IMR-90 (cell line): ENCODE measurements at regions not wholly inside any gene's neighbourhood (a gene's known extent, or its start where the extent isn't known, plus 50 kb on each side); places are given as distances from the start of the nearest gene placed in this dataset.

Source experiments
- ATAC-seq: fragments of 200-7000 bp; cut with Tn5 transposase; 2 replicates; pipeline ENCODE4 v1.9.1; 2020; ENCODE audit warnings: low read depth, mild to moderate bottlenecking, moderate library complexity
- BruUV-seq: library from RNA; stranded (reverse); fragments of 400-500 nt; replicated peaks from 2 replicates; lab custom pipeline; 2021; lab: Mats Ljungman, UMichigan
- CTCF ChIA-PET: fragments of 300-600 bp; formaldehyde crosslinking; extraction: SDS; loops from one replicate; lab custom pipeline; 2021; ENCODE audit warnings: antibody characterized with exemption; lab: Yijun Ruan, JAX
- POLR2A ChIA-PET: fragments of 300-600 bp; sonication (Branson Sonifier 250); formaldehyde crosslinking; loops from one replicate; lab custom pipeline; 2022; ENCODE audit warnings: antibody characterized with exemption; ENCODE audit not compliant: unreplicated experiment; lab: Charles Lee
- DNase-seq: peaks from one replicate; pipeline ENCODE4 v3.0.0; 2013
- H2AFZ ChIP-seq: replicated peaks from 2 replicates; pipeline ENCODE3; 2013; ENCODE audit warnings: low read length, mild to moderate bottlenecking; ENCODE audit not compliant: poor library complexity
- H2AK5ac ChIP-seq: 2 replicates; pipeline ENCODE4 v1.6.1; 2013; ENCODE audit warnings: low read depth, low read length, inconsistent platforms
- H2AK9ac ChIP-seq: replicated peaks from 2 replicates; pipeline ENCODE3; 2013; ENCODE audit warnings: mild to moderate bottlenecking, low read depth, low read length, moderate library complexity; ENCODE audit not compliant: poor library complexity
- H2BK120ac ChIP-seq: 2 replicates; pipeline ENCODE4 v1.6.1; 2013; ENCODE audit warnings: low read depth, low read length, inconsistent platforms
- H2BK15ac ChIP-seq: 3 replicates; pipeline ENCODE4 v1.6.1; 2013; ENCODE audit warnings: low read depth, low read length, inconsistent platforms
- H2BK20ac ChIP-seq: 2 replicates; pipeline ENCODE4 v1.6.1; 2013; ENCODE audit warnings: low read depth, mild to moderate bottlenecking, inconsistent platforms, low read length, moderate library complexity
- H2BK5ac ChIP-seq: 2 replicates; pipeline ENCODE4 v1.6.1; 2013; ENCODE audit warnings: mild to moderate bottlenecking, low read depth, low read length, inconsistent platforms; ENCODE audit not compliant: poor library complexity, severe bottlenecking
- H3K14ac ChIP-seq: replicated peaks from 2 replicates; pipeline ENCODE4 v1.6.1; 2013; ENCODE audit warnings: low read depth, low read length, inconsistent platforms
- H3K18ac ChIP-seq: 2 replicates; pipeline ENCODE4 v1.6.1; 2013; ENCODE audit warnings: low read depth, low read length, control low read depth
- H3K23ac ChIP-seq: 2 replicates; pipeline ENCODE4 v1.6.1; 2013; ENCODE audit warnings: low read depth, low read length, inconsistent platforms
- H3K27ac ChIP-seq: 2 replicates; pipeline ENCODE4 v1.5.1; 2013; ENCODE audit warnings: mild to moderate bottlenecking, control low read depth, low read length; ENCODE audit not compliant: insufficient read depth
- H3K27me3 ChIP-seq: 2 replicates; pipeline ENCODE4 v1.6.1; 2013; ENCODE audit warnings: low read length; ENCODE audit not compliant: control insufficient read depth, insufficient read depth
- H3K36me3 ChIP-seq: 2 replicates; pipeline ENCODE4 v1.6.1; 2013; ENCODE audit warnings: low read length, mixed read lengths; ENCODE audit not compliant: control insufficient read depth, insufficient read depth
- H3K4ac ChIP-seq: 2 replicates; pipeline ENCODE4 v1.6.1; 2013; ENCODE audit warnings: low read depth, low read length, inconsistent platforms
- H3K4me1 ChIP-seq: 2 replicates; pipeline ENCODE4 v1.6.1; 2013; ENCODE audit warnings: low read length, mixed read lengths; ENCODE audit not compliant: control insufficient read depth, insufficient read depth
- H3K4me2 ChIP-seq: 2 replicates; pipeline ENCODE4 v1.6.1; 2013; ENCODE audit warnings: low read depth, mild to moderate bottlenecking, control low read depth, low read length, moderate library complexity
- H3K4me3 ChIP-seq: 2 replicates; pipeline ENCODE4 v1.5.1; 2013; ENCODE audit warnings: low read depth, mild to moderate bottlenecking, control low read depth, low read length, moderate library complexity; ENCODE audit not compliant: insufficient read depth
- H3K56ac ChIP-seq: 2 replicates; pipeline ENCODE4 v1.6.1; 2013; ENCODE audit warnings: low read length, inconsistent platforms; ENCODE audit not compliant: insufficient read depth; ENCODE audit errors: extremely low read depth
- H3K79me1 ChIP-seq, 2 experiments: 2 replicates each; pipeline ENCODE4 v1.6.1; 2013; ENCODE audit warnings: low read length in 2 of 2, inconsistent platforms in 1 of 2, low read depth in 1 of 2
- H3K9ac ChIP-seq: 2 replicates; pipeline ENCODE4 v1.6.1; 2013; ENCODE audit warnings: low read depth, low read length, control low read depth
- H3K9me1 ChIP-seq: 2 replicates; pipeline ENCODE4 v1.6.1; 2013; ENCODE audit warnings: low read length, inconsistent platforms; ENCODE audit not compliant: insufficient read depth
- H3K9me3 ChIP-seq: 2 replicates; pipeline ENCODE4 v1.6.1; 2013; ENCODE audit warnings: low read length; ENCODE audit not compliant: control insufficient read depth, insufficient read depth
- H4K20me1 ChIP-seq: 2 replicates; pipeline ENCODE4 v1.6.1; 2013; ENCODE audit warnings: low read length, inconsistent platforms; ENCODE audit not compliant: insufficient read depth
- H4K5ac ChIP-seq: 2 replicates; pipeline ENCODE4 v1.6.1; 2013; ENCODE audit warnings: mild to moderate bottlenecking, low read depth, low read length, control low read depth
- H4K8ac ChIP-seq, 2 experiments: 2 replicates each; pipeline ENCODE4 v1.6.1; 2013; ENCODE audit warnings: low read depth in 2 of 2, low read length in 2 of 2, control low read depth in 1 of 2, inconsistent platforms in 1 of 2
- H4K91ac ChIP-seq: 2 replicates; pipeline ENCODE4 v1.6.1; 2013; ENCODE audit warnings: low read depth, low read length, inconsistent platforms; ENCODE audit not compliant: insufficient read depth
- FOS ChIP-seq: fragments of 150-350 bp; IDR thresholded peaks from 2 replicates; pipeline ENCODE4 v1.6.1; 2016; ENCODE audit warnings: low read depth, low read length
- MAFK ChIP-seq: IDR thresholded peaks from 2 replicates; pipeline ENCODE4 v1.6.1; 2012; ENCODE audit warnings: low read depth, low read length, improper control_type of control experiment
- MXI1 ChIP-seq: IDR thresholded peaks from 2 replicates; pipeline ENCODE4 v1.6.1; 2012; ENCODE audit warnings: low read depth, mild to moderate bottlenecking, low read length, moderate library complexity, borderline replicate concordance
- RCOR1 ChIP-seq: IDR thresholded peaks from 2 replicates; pipeline ENCODE4 v1.6.1; 2012; ENCODE audit warnings: mild to moderate bottlenecking, low read length, improper control_type of control experiment; ENCODE audit not compliant: insufficient replicate concordance
- WGBS, 2 experiments: methylation state at CpG; one replicate each; pipeline versions ENCODE4 v1.1.5 to v1.1.7; 2013; ENCODE audit warnings: missing lambda C conversion rate in 2 of 2; ENCODE audit not compliant: insufficient read length in 1 of 2; ENCODE audit errors: extremely low coverage in 2 of 2; 5-methylcytosine and 5-hydroxymethylcytosine counted together
- dilution Hi-C: fragments of 300-500 bp; cut with HindIII; formaldehyde crosslinking; loops from one replicate; pipeline ENCODE4 v1.14.3; 2018; ENCODE audit warnings: low sequenced_read_pairs; ENCODE audit not compliant: unreplicated experiment
- in situ Hi-C: fragments of 300-500 bp; cut with MboI; formaldehyde crosslinking; loops from 3 replicates; pipeline ENCODE4 v1.14.3; 2019; ENCODE audit warnings: low sequenced_read_pairs, inconsistent platforms, mixed read lengths
- intact Hi-C: fragments of 100-400 bp; cut with micrococcal nuclease; formaldehyde crosslinking; loops from 2 replicates; pipeline ENCODE4 v1.10.0; 2022

DNA sequence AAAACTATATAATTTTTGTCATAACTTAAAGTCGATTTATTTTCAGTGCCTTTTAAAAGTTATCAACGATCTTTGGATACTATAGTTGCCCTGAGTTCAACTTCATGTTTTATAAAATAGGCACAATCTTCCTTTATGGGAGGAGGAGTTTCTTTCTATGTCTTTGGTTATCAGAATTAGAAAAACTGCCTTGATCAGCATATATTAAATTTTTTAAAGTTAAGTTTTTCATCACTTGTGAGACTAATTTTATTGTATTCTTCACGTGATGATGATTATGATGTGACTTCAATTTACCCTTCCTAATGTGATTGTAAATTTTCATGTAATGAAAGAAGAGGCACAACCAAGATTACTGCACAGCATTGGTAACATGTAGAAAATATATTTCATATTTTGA, 58.2 kb upstream of the TMPRSS15 start:
- Histone ChIP-seq H3K4ac (no peak overlapping the region), H3K79me1 (no peaks in the 10 kb centered on the region), H3K9ac (no peak overlapping the region), H3K18ac (no peak overlapping the region), H2AFZ (no peak overlapping the region), H2BK120ac (no peak overlapping the region), H3K9me3 (no peaks in the 10 kb centered on the region), H2BK5ac (no peak overlapping the region), H4K20me1 (no peaks in the 10 kb centered on the region), H3K4me1 (no peaks in the 10 kb centered on the region), H2AK5ac (no peak overlapping the region), H3K27me3 (no peaks in the 10 kb centered on the region), H3K4me2 (no peak overlapping the region), H2AK9ac (no peak overlapping the region), H3K14ac (no peak overlapping the region), H2BK20ac (no peak overlapping the region), H3K9me1 (no peaks in the 10 kb centered on the region), H4K8ac (no peak overlapping the region), H3K36me3 (no peaks in the 10 kb centered on the region), H2BK15ac (no peak overlapping the region), H3K27ac (no peak overlapping the region), H3K23ac (no peak overlapping the region), H3K56ac (no peak overlapping the region), H3K4me3 (no peak overlapping the region), H4K91ac (no peak overlapping the region), H4K5ac (no peak overlapping the region)
- POLR2A ChIA-PET, result no interaction called here
- ATAC-seq, result no peak
- intact Hi-C loops, result no loop called here
- TF ChIP-seq MAFK (peak; percentile 51; the same call in 1 of the 2 replicates), RCOR1 (no peak), MXI1 (no peak), FOS (no peak)
- BruUV-seq, result no TSS peak
- DNase-seq, result no peak
- in situ Hi-C loops, result no loop called here
- dilution Hi-C loops, result no loop called here
- WGBS, 2 experiments, result no CpG with 5 or more reads among the region's 3 CpGs
- CTCF ChIA-PET, result no interaction called here
